Activated T-helper 2 cell treated with anti-CD3 and anti-CD28 coated beads, Interferon-gamma antibody, Interleukin-2, Interleukin-4, amounts not matched to agents 10 μg/mL and 5 μg/mL and 100 μg/mL, durations not matched to agents 14 hours and 24 hours and 36 hours (primary cell): ENCODE measurements at regions not wholly inside any gene's neighbourhood (a gene's known extent, or its start where the extent isn't known, plus 50 kb on each side); places are given as distances from the start of the nearest gene placed in this dataset.

Experiments used
- DNase-seq: peaks from one replicate; pipeline ENCODE4 v3.0.0; 2021; ENCODE audit warnings: low spot score
- H3K27ac Mint-ChIP-seq: one replicate; pipeline ENCODE4 v1.8.0; 2021; ENCODE audit warnings: mixed read lengths
- H3K27me3 Mint-ChIP-seq: one replicate; pipeline ENCODE4 v1.8.0; 2021; ENCODE audit warnings: low read depth, mixed read lengths
- H3K36me3 Mint-ChIP-seq: one replicate; pipeline ENCODE4 v1.8.0; 2021; ENCODE audit warnings: low read depth, mixed read lengths
- H3K4me1 Mint-ChIP-seq: one replicate; pipeline ENCODE4 v1.8.0; 2021; ENCODE audit warnings: low read depth, mixed read lengths
- H3K4me3 Mint-ChIP-seq: one replicate; pipeline ENCODE4 v1.8.0; 2021; ENCODE audit warnings: low read depth, mild to moderate bottlenecking, moderate library complexity, mixed read lengths
- H3K9me3 Mint-ChIP-seq: one replicate; pipeline ENCODE4 v1.8.0; 2021; ENCODE audit warnings: mixed read lengths
- intact Hi-C: fragments of 100-400 bp; cut with micrococcal nuclease; formaldehyde crosslinking; loops from one replicate; pipeline ENCODE4 v1.15.1; 2023

DNA sequence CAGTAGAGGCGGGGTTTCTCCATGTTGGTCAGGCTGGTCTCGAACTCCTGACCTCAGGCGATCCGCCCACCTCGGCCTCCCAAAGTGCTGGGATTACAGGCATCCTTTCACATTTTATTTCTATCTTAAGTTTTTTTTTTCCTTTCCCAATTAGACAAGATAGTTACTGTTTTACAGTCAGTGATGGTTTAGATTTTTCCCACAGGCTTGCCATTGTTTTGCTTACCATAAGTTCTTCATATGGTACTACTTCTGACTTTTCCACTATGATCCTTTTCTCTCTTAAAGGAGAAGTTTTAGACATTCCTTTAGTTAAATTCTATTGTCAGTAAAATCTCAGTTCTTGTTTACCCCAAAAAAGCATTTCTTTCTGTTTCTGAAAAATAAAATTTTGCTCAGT is 462.6 kb downstream of the CENPC start:
- Mint-ChIP-seq H3K36me3 (no peaks in the 10 kb centered on the region), H3K27ac (no peak overlapping the region), H3K4me3 (no peak overlapping the region)

GRCh38 chr4:67080046-67080557 is 465.2 kb downstream of the CENPC start:
- Mint-ChIP-seq H3K27me3 (no peaks in the 10 kb centered on the region), H3K4me3 (no peak overlapping the region), H3K27ac (no peak overlapping the region), H3K4me1 (no peaks in the 10 kb centered on the region), H3K36me3 (no peaks in the 10 kb centered on the region), H3K9me3 (no peaks in the 10 kb centered on the region)
- intact Hi-C loops: no loop called here
- no peak for DNase-seq

More for the DNA sequence above, 462.6 kb downstream of the CENPC start:
- Mint-ChIP-seq H3K4me1 (no peaks in the 10 kb centered on the region), H3K27me3 (no peaks in the 10 kb centered on the region), H3K9me3 (no peaks in the 10 kb centered on the region)
- intact Hi-C loops: no loop called here
- DNase-seq: no peak

GRCh38 chr4:67071641-67072040 is 473.7 kb downstream of the CENPC start:
- Mint-ChIP-seq H3K4me1 (no peaks in the 10 kb centered on the region), H3K27ac (no peak overlapping the region), H3K4me3 (no peak overlapping the region), H3K27me3 (no peaks in the 10 kb centered on the region), H3K36me3 (no peaks in the 10 kb centered on the region), H3K9me3 (peaks cover 4% of the 10 kb centered on the region)
- intact Hi-C loops: no loop called here
- DNase-seq: no peak

DNA sequence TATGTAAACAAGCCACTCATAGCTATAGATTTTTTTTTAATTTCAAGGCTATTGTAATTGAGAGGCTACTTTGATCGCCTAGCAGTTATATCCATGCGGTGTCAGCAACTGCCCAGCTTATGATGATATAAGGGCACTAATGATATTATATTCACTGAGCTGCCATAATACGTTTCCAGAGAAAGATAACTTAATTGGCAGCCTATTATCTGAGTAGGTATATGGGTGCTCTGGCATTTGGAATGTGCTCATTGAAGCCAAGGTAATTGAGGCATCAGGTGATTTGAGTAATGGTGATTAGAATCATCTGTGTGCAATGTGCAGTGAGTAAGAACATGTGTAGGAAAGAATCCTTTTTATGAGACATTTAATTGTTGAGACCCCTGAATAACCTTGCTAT is 490.0 kb downstream of the CENPC start:
- H3K27me3 Mint-ChIP-seq: no peaks in the 10 kb centered on the region
- H3K4me3 Mint-ChIP-seq: no peak overlapping the region
- intact Hi-C loops: no loop called here
- no peaks in the 10 kb centered on the region for H3K9me3 Mint-ChIP-seq
- H3K4me1 Mint-ChIP-seq: no peaks in the 10 kb centered on the region
- H3K27ac Mint-ChIP-seq: no peak overlapping the region
- no peaks in the 10 kb centered on the region for H3K36me3 Mint-ChIP-seq
- no peak for DNase-seq

- Mint-ChIP-seq H3K4me3 (no peak overlapping the region), H3K27ac (no peak overlapping the region), H3K4me1 (no peaks in the 10 kb centered on the region), H3K9me3 (no peaks in the 10 kb centered on the region), H3K36me3 (no peaks in the 10 kb centered on the region), H3K27me3 (no peaks in the 10 kb centered on the region)
- intact Hi-C loops: no loop called here
- no peak for DNase-seq
These were observed 490.4 kb downstream of the CENPC start for GRCh38 chr4:67054896-67055295.

DNA sequence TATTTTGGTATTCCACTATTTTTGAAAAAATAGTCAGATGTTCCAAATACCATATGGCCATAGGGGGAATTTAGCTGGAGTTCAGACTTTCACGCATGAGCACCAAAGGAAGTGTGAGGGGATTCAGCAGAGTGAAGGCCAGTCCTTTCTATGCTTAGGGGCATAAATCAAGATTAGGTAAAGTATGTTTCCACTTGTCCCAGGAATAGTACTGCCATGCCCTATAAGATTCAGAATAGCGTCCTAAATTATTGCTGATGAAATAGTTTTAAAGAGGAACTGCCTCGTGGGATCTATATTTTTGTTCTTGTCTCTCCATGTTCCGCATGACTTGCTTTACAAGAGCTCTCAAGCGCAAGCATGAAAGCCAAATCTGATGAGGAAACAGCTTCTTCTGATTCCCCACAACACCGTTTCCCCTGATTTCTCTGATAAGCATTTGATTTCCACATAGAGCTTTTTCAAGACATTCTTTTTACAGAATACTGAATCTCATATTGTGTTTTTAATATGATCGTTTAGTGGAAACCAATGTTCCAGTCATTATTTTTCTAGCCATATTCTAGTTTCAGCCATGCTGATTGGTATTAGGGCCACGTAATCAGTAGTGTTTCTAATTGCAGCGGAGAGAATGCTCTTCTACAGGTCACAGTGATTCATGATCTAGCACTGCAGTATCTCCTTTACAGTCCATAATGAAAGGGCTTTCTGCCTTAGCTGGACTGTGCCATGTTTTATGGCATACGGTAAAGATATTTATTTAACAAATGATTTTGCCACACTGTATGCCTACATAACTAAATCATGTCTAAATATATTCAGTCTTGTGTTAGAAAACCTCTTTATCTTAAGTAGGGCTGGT is 492.3 kb downstream of the CENPC start:
- Mint-ChIP-seq H3K4me1 (no peaks in the 10 kb centered on the region), H3K27me3 (no peaks in the 10 kb centered on the region), H3K4me3 (no peak overlapping the region), H3K27ac (no peak overlapping the region), H3K9me3 (no peaks in the 10 kb centered on the region), H3K36me3 (no peaks in the 10 kb centered on the region)
- intact Hi-C loops: no loop called here
- no peak for DNase-seq

DNA sequence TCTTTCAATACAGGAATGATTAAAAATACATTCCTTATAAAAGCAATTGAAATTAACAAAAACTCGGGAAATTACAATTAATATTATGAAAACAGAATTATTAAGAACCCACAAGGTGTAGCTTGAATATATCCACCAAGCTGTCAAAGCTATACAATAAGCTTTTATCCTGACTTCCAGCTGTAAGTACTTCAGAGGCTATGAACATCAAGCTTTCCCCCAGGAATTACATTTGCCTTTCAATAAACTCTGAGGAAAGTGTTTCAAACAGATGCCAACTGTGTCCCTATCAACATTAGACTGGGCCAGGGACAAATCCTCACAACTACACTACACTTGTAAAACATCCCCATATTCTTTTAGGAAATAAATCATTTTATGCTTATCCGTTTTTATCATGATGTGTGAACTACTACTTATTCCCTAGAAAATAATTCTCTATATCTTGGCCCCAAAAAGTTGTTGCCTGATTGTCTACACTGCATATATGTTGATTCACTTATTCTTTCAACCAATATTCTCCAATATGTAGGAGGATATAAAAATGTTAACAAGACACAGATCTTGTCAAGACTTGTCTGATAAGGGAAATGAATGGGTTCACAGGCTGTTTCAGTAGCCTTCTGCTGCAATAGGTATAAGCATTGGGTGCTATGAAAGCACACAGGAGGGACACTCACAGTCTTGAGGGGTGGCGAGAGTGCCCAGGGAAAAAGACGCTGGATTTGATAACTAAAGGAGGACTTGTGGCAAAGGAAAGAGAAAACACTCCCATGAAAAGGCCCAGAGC is 494.1 kb downstream of the CENPC start:
- Mint-ChIP-seq H3K4me3 (no peak overlapping the region), H3K4me1 (no peaks in the 10 kb centered on the region), H3K27ac (no peak overlapping the region), H3K9me3 (no peaks in the 10 kb centered on the region), H3K27me3 (no peaks in the 10 kb centered on the region), H3K36me3 (no peaks in the 10 kb centered on the region)
- intact Hi-C loops: no loop called here
- no peak for DNase-seq

GRCh38 chr4:67049446-67049845 is 495.9 kb downstream of the CENPC start:
- no peaks in the 10 kb centered on the region for H3K27me3 Mint-ChIP-seq
- H3K36me3 Mint-ChIP-seq: no peaks in the 10 kb centered on the region
- no peaks in the 10 kb centered on the region for H3K4me1 Mint-ChIP-seq
- H3K9me3 Mint-ChIP-seq: no peaks in the 10 kb centered on the region
- no peak for DNase-seq
- intact Hi-C loops: no loop called here
- no peak overlapping the region for H3K4me3 Mint-ChIP-seq
- H3K27ac Mint-ChIP-seq: no peak overlapping the region

- intact Hi-C loops: no loop called here
These were observed 496.8 kb downstream of the CENPC start for GRCh38 chr4:67048530-67048929.

GRCh38 chr4:67040315-67040714 is 505.0 kb downstream of the CENPC start:
- H3K4me3 Mint-ChIP-seq: no peak overlapping the region
- no peaks in the 10 kb centered on the region for H3K9me3 Mint-ChIP-seq
- H3K4me1 Mint-ChIP-seq: no peaks in the 10 kb centered on the region
- H3K36me3 Mint-ChIP-seq: no peaks in the 10 kb centered on the region
- H3K27ac Mint-ChIP-seq: no peak overlapping the region
- H3K27me3 Mint-ChIP-seq: no peaks in the 10 kb centered on the region
- DNase-seq: no peak
- intact Hi-C loops: no loop called here

More at GRCh38 chr4:67048530-67048929, 496.8 kb downstream of the CENPC start:
- no peak for DNase-seq
- H3K27ac Mint-ChIP-seq: no peak overlapping the region
- no peaks in the 10 kb centered on the region for H3K36me3 Mint-ChIP-seq
- no peaks in the 10 kb centered on the region for H3K9me3 Mint-ChIP-seq
- H3K27me3 Mint-ChIP-seq: no peaks in the 10 kb centered on the region
- H3K4me1 Mint-ChIP-seq: no peaks in the 10 kb centered on the region
- H3K4me3 Mint-ChIP-seq: no peak overlapping the region

GRCh38 chr4:67038228-67038566 is 507.1 kb downstream of the CENPC start:
- DNase-seq: no peak
- Mint-ChIP-seq H3K4me3 (no peak overlapping the region), H3K9me3 (no peaks in the 10 kb centered on the region), H3K27ac (no peak overlapping the region), H3K4me1 (no peaks in the 10 kb centered on the region), H3K36me3 (no peaks in the 10 kb centered on the region), H3K27me3 (no peaks in the 10 kb centered on the region)
- intact Hi-C loops: no loop called here

- H3K9me3 Mint-ChIP-seq: no peaks in the 10 kb centered on the region
- H3K27me3 Mint-ChIP-seq: no peaks in the 10 kb centered on the region
- no peaks in the 10 kb centered on the region for H3K4me1 Mint-ChIP-seq
- H3K36me3 Mint-ChIP-seq: no peaks in the 10 kb centered on the region
- intact Hi-C loops: no loop called here
- H3K27ac Mint-ChIP-seq: no peak overlapping the region
- DNase-seq: no peak
- H3K4me3 Mint-ChIP-seq: no peak overlapping the region
These were observed 507.6 kb downstream of the CENPC start for GRCh38 chr4:67037504-67038227.

DNA sequence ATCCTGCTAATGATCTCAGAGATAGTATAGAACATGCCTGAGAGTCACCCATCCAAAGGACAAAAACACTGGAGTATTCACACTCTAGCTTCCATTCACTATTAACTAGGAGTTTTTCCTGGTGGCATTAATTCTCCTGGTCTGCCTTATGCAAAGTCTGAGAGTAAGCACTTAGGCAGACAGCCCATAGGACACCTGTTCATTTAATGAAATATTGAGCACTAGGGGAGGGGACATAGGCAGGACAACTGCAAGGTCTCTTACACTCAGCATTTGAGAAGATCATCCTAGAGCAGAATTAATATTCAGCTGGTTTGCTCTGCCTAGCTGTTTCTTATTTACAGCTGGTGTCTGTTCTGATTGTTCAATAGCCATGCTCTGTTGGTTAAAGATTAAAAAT is 508.5 kb downstream of the CENPC start:
- intact Hi-C loops: no loop called here
- H3K9me3 Mint-ChIP-seq: no peaks in the 10 kb centered on the region

More for the DNA sequence above, 508.5 kb downstream of the CENPC start:
- H3K27me3 Mint-ChIP-seq: no peaks in the 10 kb centered on the region
- no peak for DNase-seq
- no peak overlapping the region for H3K4me3 Mint-ChIP-seq
- no peaks in the 10 kb centered on the region for H3K4me1 Mint-ChIP-seq
- H3K36me3 Mint-ChIP-seq: no peaks in the 10 kb centered on the region
- H3K27ac Mint-ChIP-seq: no peak overlapping the region
